Breast epithelium (tissue), 3 donors: ENCODE measurements at regions not wholly inside any gene's neighbourhood (a gene's known extent, or its start where the extent isn't known, plus 50 kb on each side); places are given as distances from the start of the nearest gene placed in this dataset.

ENCODE experiments used
- POLR2A ChIP-seq: fragments of 450-650 bp; IDR thresholded peaks from one replicate; pipeline ENCODE4 v1.6.1; 2016; ENCODE audit warnings: antibody characterized with exemption, mild to moderate bottlenecking, moderate library complexity
- POLR2AphosphoS5 ChIP-seq, 3 donors: sonication (generic); formaldehyde crosslinking; IDR thresholded peaks; one replicate each; pipeline ENCODE4 v1.6.1; 2017; ENCODE audit warnings: antibody characterized with exemption in 3 of 3

DNA sequence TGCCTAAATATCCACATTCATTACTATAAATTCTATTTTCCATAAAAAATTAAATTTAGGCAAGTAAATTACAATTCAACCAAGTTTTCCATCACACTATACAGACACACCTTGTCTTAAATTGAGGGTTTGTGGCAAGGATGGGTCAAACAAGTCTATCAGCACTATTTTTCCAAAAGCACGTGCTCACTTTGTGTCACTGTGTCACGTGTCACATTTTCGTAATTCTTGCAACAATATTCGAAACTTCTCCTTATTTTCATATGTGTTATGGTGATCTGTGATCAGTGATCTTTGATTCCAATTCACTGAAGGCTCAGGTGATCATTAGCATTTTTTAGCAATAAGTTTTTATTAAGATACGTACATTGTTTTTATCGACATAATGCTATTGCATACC, 323.3 kb upstream of the CNTN4 start:
- TF ChIP-seq POLR2AphosphoS5 (IDR thresholded peaks at IDR 0.05) (no peak), POLR2A (no peak)
